B cell (primary cell): ENCODE measurements at regions not wholly inside any gene's neighbourhood (a gene's known extent, or its start where the extent isn't known, plus 50 kb on each side); places are given as distances from the start of the nearest gene placed in this dataset.
"Not testable (repeated sequence)": the region's sequence is repeated elsewhere in the genome, so short reads cannot be mapped to it uniquely, and the experiment has no call there.

ENCODE experiments used
- ATAC-seq: fragments of 200-7000 bp; cut with Tn5 transposase; one replicate; pipeline ENCODE4 v1.10.0; 2021; ENCODE audit warnings: low read depth, mild to moderate bottlenecking, moderate number of reproducible peaks, moderate library complexity
- CTCF ChIA-PET: fragments of 350-600 bp; sonication (Branson Sonifier 250); formaldehyde crosslinking; loops from one replicate; lab custom pipeline; 2021; ENCODE audit warnings: antibody characterized with exemption, inconsistent platforms; lab: Charles Lee
- POLR2A ChIA-PET: fragments of 350-600 bp; sonication (Branson Sonifier 250); formaldehyde crosslinking; loops from one replicate; lab custom pipeline; 2021; ENCODE audit warnings: antibody characterized with exemption; lab: Charles Lee
- DNase-seq: peaks from one replicate; pipeline ENCODE4 v3.0.0; 2013
- H2AFZ ChIP-seq: 2 replicates; pipeline ENCODE4 v1.6.1; 2012; ENCODE audit warnings: mild to moderate bottlenecking, low read depth, low read length; ENCODE audit not compliant: insufficient read depth, poor library complexity, severe bottlenecking
- H3K27ac ChIP-seq, 2 donors: 1 replicate in 1 of 2; 2 replicates in 1 of 2; pipeline ENCODE4 v1.5.1; 2012 to 2013; ENCODE audit warnings: low read length in 2 of 2, mild to moderate bottlenecking in 2 of 2, moderate library complexity in 1 of 2
- H3K27me3 ChIP-seq, 4 experiments: fragments of 200-600 bp in 1 of 4; sonication (generic) in 1 of 4; replicated peaks in 1 of 4; 1 replicate in 2 of 4; 2 replicates in 2 of 4; pipeline versions ENCODE4 v1.6.1 to v1.7.0; 2013 to 2016; ENCODE audit warnings: low read length in 3 of 4, mild to moderate bottlenecking in 2 of 4, mixed read lengths in 1 of 4, moderate library complexity in 1 of 4; ENCODE audit not compliant: insufficient read depth in 4 of 4, control insufficient read depth in 3 of 4; ENCODE audit errors: control extremely low read depth in 1 of 4
- H3K36me3 ChIP-seq, 2 experiments: replicated peaks in 1 of 2; 1 replicate in 1 of 2; 2 replicates in 1 of 2; pipeline versions ENCODE4 v1.6.1 to v1.7.1; 2013; ENCODE audit warnings: low read length in 1 of 2; ENCODE audit not compliant: insufficient read depth in 2 of 2, control insufficient read depth in 1 of 2; ENCODE audit errors: control extremely low read depth in 1 of 2, extremely low read depth in 1 of 2
- H3K4me1 ChIP-seq, 2 donors: fragments of 200-600 bp in 1 of 2; sonication (generic) in 1 of 2; 1 replicate in 1 of 2; 2 replicates in 1 of 2; pipeline versions ENCODE4 v1.5.1 to v1.6.1; 2013 to 2017; ENCODE audit warnings: low read length in 2 of 2; ENCODE audit not compliant: control insufficient read depth in 2 of 2, insufficient read depth in 2 of 2
- H3K4me2 ChIP-seq: replicated peaks from 2 replicates; pipeline ENCODE3; 2012; ENCODE audit warnings: mild to moderate bottlenecking, low read depth, low read length; ENCODE audit not compliant: poor library complexity, severe bottlenecking
- H3K4me3 ChIP-seq, 5 experiments: fragments of 200-600 bp in 1 of 5; sonication (generic) in 1 of 5; 1 replicate in 3 of 5; 2 replicates in 2 of 5; pipeline versions ENCODE4 v1.5.1 to v1.7.0; 2011 to 2016; ENCODE audit warnings: low read length in 4 of 5, mild to moderate bottlenecking in 4 of 5, low read depth in 2 of 5, control low read depth in 1 of 5, moderate library complexity in 1 of 5; ENCODE audit not compliant: insufficient read depth in 1 of 5; ENCODE audit errors: control extremely low read depth in 1 of 5, extremely low read depth in 1 of 5
- H3K79me2 ChIP-seq: fragments of 200-600 bp; sonication (generic); one replicate; pipeline ENCODE4 v1.6.0; 2016; ENCODE audit warnings: low read length; ENCODE audit not compliant: control insufficient read depth, insufficient read depth
- H3K9ac ChIP-seq: fragments of 200-600 bp; sonication (generic); 2 replicates; pipeline ENCODE4 v1.6.1; 2017; ENCODE audit warnings: mild to moderate bottlenecking, low read length, moderate library complexity
- H3K9me3 ChIP-seq, 3 donors: one replicate each; pipeline versions ENCODE4 v1.6.1 to v1.7.1; 2013; ENCODE audit warnings: low read length in 2 of 3; ENCODE audit not compliant: control insufficient read depth in 2 of 3, insufficient read depth in 1 of 3; ENCODE audit errors: control extremely low read depth in 1 of 3
- H4K20me1 ChIP-seq: 2 replicates; pipeline ENCODE4 v1.6.0; 2012; ENCODE audit warnings: mild to moderate bottlenecking, low read length; ENCODE audit not compliant: insufficient read depth, control insufficient read depth, poor library complexity, severe bottlenecking
- H3K27ac Mint-ChIP-seq: one replicate; pipeline ENCODE4 v1.8.0; 2021; ENCODE audit warnings: mixed read lengths
- H3K27me3 Mint-ChIP-seq: one replicate; pipeline ENCODE4 v1.8.0; 2021; ENCODE audit warnings: mixed read lengths
- H3K4me1 Mint-ChIP-seq: one replicate; pipeline ENCODE4 v1.8.0; 2021; ENCODE audit warnings: mixed read lengths
- H3K4me3 Mint-ChIP-seq: one replicate; pipeline ENCODE4 v1.8.0; 2021; ENCODE audit warnings: mixed read lengths
- H3K9me3 Mint-ChIP-seq: one replicate; pipeline ENCODE4 v1.8.0; 2022; ENCODE audit warnings: mixed read lengths; ENCODE audit not compliant: insufficient read depth
- CTCF ChIP-seq: fragments of 200-600 bp; IDR thresholded peaks from one replicate; pipeline ENCODE4 v1.8.0; 2022; ENCODE audit warnings: antibody characterized with exemption, mild to moderate bottlenecking
- EZH2 ChIP-seq: IDR thresholded peaks from 2 replicates; pipeline ENCODE4 v1.6.1; 2012; ENCODE audit warnings: borderline replicate concordance, low read depth, mild to moderate bottlenecking, moderate library complexity, low read length; ENCODE audit not compliant: insufficient read depth, poor library complexity, severe bottlenecking
- WGBS: methylation state at CpG from one replicate; pipeline ENCODE4 v1.1.5; 2013; ENCODE audit warnings: missing lambda C conversion rate; ENCODE audit not compliant: insufficient coverage; 5-methylcytosine and 5-hydroxymethylcytosine counted together
- intact Hi-C: fragments of 100-400 bp; cut with micrococcal nuclease; formaldehyde crosslinking; loops from one replicate; pipeline ENCODE4 v1.10.0; 2022

GRCh38 chr1:3996846-3997705 lies 97.0 kb upstream of the C1orf174 start:
- no peak overlapping the region for H2AFZ ChIP-seq
- no peak for TF ChIP-seq EZH2
- TF ChIP-seq CTCF, result no peak
- Mint-ChIP-seq H3K4me3 (no peak overlapping the region), H3K4me1 (peaks cover 2% of the 10 kb centered on the region), H3K9me3 (peaks cover 3% of the 10 kb centered on the region), H3K27ac (peak overlapping the region; percentile 47), H3K27me3 (peaks cover 16% of the 10 kb centered on the region)
- DNase-seq (no peak), ATAC-seq (no peak)
- H3K36me3 ChIP-seq, result no peaks in the 10 kb centered on the region
- H3K9ac ChIP-seq, result no peak overlapping the region
- ChIA-PET POLR2A (no interaction called here), CTCF (no interaction called here)
- H3K27ac ChIP-seq, result no peak overlapping the region
- peaks cover 0 to 35% (median 0%) of the 10 kb centered on the region in 3 donors for H3K9me3 ChIP-seq
- WGBS, result 86% methylated on average over 14 of the region's 15 CpGs
- intact Hi-C loops, result no loop called here
- H3K4me1 ChIP-seq, result peaks cover 0 to 3% of the 10 kb centered on the region in 2 donors
- no peak overlapping the region for H3K4me2 ChIP-seq
- peaks cover 0 to 38% (median 1%) of the 10 kb centered on the region in 4 experiments for H3K27me3 ChIP-seq
- no peak overlapping the region for H3K4me3 ChIP-seq
- H4K20me1 ChIP-seq, result no peaks in the 10 kb centered on the region
- no peaks in the 10 kb centered on the region for H3K79me2 ChIP-seq

- H3K4me3 Mint-ChIP-seq, result no peak overlapping the region
- ATAC-seq (no peak), DNase-seq (no peak)
- H4K20me1 ChIP-seq, result no peaks in the 10 kb centered on the region
- H3K79me2 ChIP-seq, result no peaks in the 10 kb centered on the region
- no peak for TF ChIP-seq CTCF
- no peak for TF ChIP-seq EZH2
- no peak overlapping the region for H3K4me2 ChIP-seq
- intact Hi-C loops, result no loop called here
- no peak overlapping the region for H3K27ac ChIP-seq
- 95% methylated on average over 9 of the region's 10 CpGs for WGBS
- POLR2A ChIA-PET, result no interaction called here
- H3K9me3 Mint-ChIP-seq, result no peaks in the 10 kb centered on the region
- H3K27me3 ChIP-seq, result peaks cover 0 to 38% (median 1%) of the 10 kb centered on the region in 4 experiments
- peaks cover 0 to 3% of the 10 kb centered on the region in 2 donors for H3K4me1 ChIP-seq
- no peak overlapping the region for H3K27ac Mint-ChIP-seq
- CTCF ChIA-PET, result interaction anchor here (1.2 kb wide), 1 partner anchor 49 kb away, joined by 3 read pairs; no protein-coding TSS in a partner anchor
- H3K9ac ChIP-seq, result no peak overlapping the region
- peaks cover 16% of the 10 kb centered on the region for H3K27me3 Mint-ChIP-seq
- H3K4me3 ChIP-seq, result no peak overlapping the region
- H2AFZ ChIP-seq, result no peak overlapping the region
- H3K9me3 ChIP-seq, result peaks cover 0 to 36% (median 0%) of the 10 kb centered on the region in 3 donors
- H3K36me3 ChIP-seq, result no peaks in the 10 kb centered on the region
- peaks cover 2% of the 10 kb centered on the region for H3K4me1 Mint-ChIP-seq
Observed at GRCh38 chr1:3998086-3998485, 98.0 kb upstream of the C1orf174 start.

- CTCF ChIA-PET, H3K36me3 ChIP-seq, DNase-seq, H3K9ac ChIP-seq, H3K4me1 ChIP-seq, H3K79me2 ChIP-seq, H3K27ac Mint-ChIP-seq, H3K9me3 Mint-ChIP-seq, H3K4me3 ChIP-seq, H3K4me3 Mint-ChIP-seq, POLR2A ChIA-PET, H3K4me1 Mint-ChIP-seq, intact Hi-C loops, H3K4me2 ChIP-seq, H4K20me1 ChIP-seq, H2AFZ ChIP-seq, ATAC-seq, H3K27ac ChIP-seq: not testable (repeated sequence)
- WGBS, result 39% methylated on average over 16 of the region's 19 CpGs
- H3K9me3 ChIP-seq, result peaks cover 0 to 40% (median 0%) of the 10 kb centered on the region in 3 donors
- H3K27me3 Mint-ChIP-seq, result peaks cover 16% of the 10 kb centered on the region
- peaks cover 0 to 38% (median 1%) of the 10 kb centered on the region in 4 experiments for H3K27me3 ChIP-seq
Observed at GRCh38 chr1:3999514-3999913, 99.4 kb upstream of the C1orf174 start.
